CD14-positive monocyte (primary cell): ENCODE measurements at regions not wholly inside any gene's neighbourhood (a gene's known extent, or its start where the extent isn't known, plus 50 kb on each side); places are given as distances from the start of the nearest gene placed in this dataset.
"Not testable (repeated sequence)": the region's sequence is repeated elsewhere in the genome, so short reads cannot be mapped to it uniquely, and the experiment has no call there.

Experiments used
- DNase-seq, 3 donors: peaks; one replicate each; pipeline ENCODE4 v3.0.0-alpha.2; 2011 to 2022
- H2AFZ ChIP-seq: 2 replicates; pipeline ENCODE4 v1.6.0; 2012; ENCODE audit warnings: mild to moderate bottlenecking, low read depth, low read length, inconsistent platforms; ENCODE audit not compliant: insufficient read depth, poor library complexity, severe bottlenecking
- H3K27ac ChIP-seq, 2 donors: 1 replicate in 1 of 2; 2 replicates in 1 of 2; pipeline ENCODE4 v1.5.1; 2012 to 2013; ENCODE audit warnings: low read length in 2 of 2, control low read depth in 1 of 2, inconsistent platforms in 1 of 2, low read depth in 1 of 2, mild to moderate bottlenecking in 1 of 2
- H3K27me3 ChIP-seq, 2 donors: one replicate each; pipeline versions ENCODE4 v1.6.0 to v1.6.1; 2011 to 2013; ENCODE audit warnings: low read length in 2 of 2; ENCODE audit not compliant: control insufficient read depth in 2 of 2, insufficient read depth in 2 of 2
- H3K36me3 ChIP-seq, 2 donors: replicated peaks in 1 of 2; 1 replicate in 1 of 2; 2 replicates in 1 of 2; pipeline versions ENCODE4 v1.5.1 to v1.6.1; 2012 to 2013; ENCODE audit warnings: low read length in 2 of 2, control low read depth in 1 of 2, inconsistent platforms in 1 of 2, mild to moderate bottlenecking in 1 of 2; ENCODE audit not compliant: insufficient read depth in 2 of 2, control insufficient read depth in 1 of 2
- H3K4me1 ChIP-seq, 2 donors: 1 replicate in 1 of 2; 2 replicates in 1 of 2; pipeline versions ENCODE4 v1.5.1 to v1.6.1; 2012 to 2013; ENCODE audit warnings: low read length in 2 of 2, control low read depth in 1 of 2, inconsistent platforms in 1 of 2, mild to moderate bottlenecking in 1 of 2, moderate library complexity in 1 of 2; ENCODE audit not compliant: insufficient read depth in 2 of 2, control insufficient read depth in 1 of 2
- H3K4me2 ChIP-seq: replicated peaks from 2 replicates; pipeline ENCODE3; 2012; ENCODE audit warnings: low read length, moderate library complexity, mild to moderate bottlenecking; ENCODE audit not compliant: poor library complexity, severe bottlenecking; ENCODE audit errors: extremely low read depth
- H3K4me3 ChIP-seq, 3 experiments: fragments of 200-600 bp in 1 of 3; sonication (generic) in 1 of 3; replicated peaks in 1 of 3; 1 replicate in 2 of 3; 2 replicates in 1 of 3; pipeline ENCODE4 v1.5.1; 2011 to 2013; ENCODE audit warnings: low read length in 3 of 3, mild to moderate bottlenecking in 3 of 3, control low read depth in 2 of 3, low read depth in 2 of 3, inconsistent platforms in 1 of 3, moderate library complexity in 1 of 3
- H3K79me2 ChIP-seq: 2 replicates; pipeline ENCODE4 v1.6.0; 2012; ENCODE audit warnings: mild to moderate bottlenecking, control low read depth, inconsistent platforms, low read length, moderate library complexity; ENCODE audit not compliant: insufficient read depth
- H3K9ac ChIP-seq: 2 replicates; pipeline ENCODE4 v1.6.0; 2017; ENCODE audit warnings: low read length, mild to moderate bottlenecking; ENCODE audit not compliant: insufficient read depth, poor library complexity, severe bottlenecking
- H3K9me3 ChIP-seq, 2 donors: replicated peaks in 1 of 2; 1 replicate in 1 of 2; 2 replicates in 1 of 2; pipeline versions ENCODE4 v1.5.1 to v1.6.1; 2012 to 2013; ENCODE audit warnings: low read length in 2 of 2, control low read depth in 1 of 2; ENCODE audit not compliant: control insufficient read depth in 1 of 2, insufficient read depth in 1 of 2
- H4K20me1 ChIP-seq: 2 replicates; pipeline ENCODE4 v1.6.0; 2012; ENCODE audit warnings: mild to moderate bottlenecking, low read length, control low read depth, moderate library complexity; ENCODE audit not compliant: insufficient read depth
- H3K27ac Mint-ChIP-seq, 7 donors: one replicate each; pipeline ENCODE4 v1.8.0; 2020; ENCODE audit warnings: mild to moderate bottlenecking in 7 of 7, mixed read lengths in 7 of 7, moderate library complexity in 6 of 7, inconsistent platforms in 2 of 7
- H3K27me3 Mint-ChIP-seq, 3 donors: one replicate each; pipeline ENCODE4 v1.8.0; 2021 to 2022; ENCODE audit warnings: low read depth in 3 of 3, mild to moderate bottlenecking in 3 of 3, mixed read lengths in 3 of 3, moderate library complexity in 3 of 3, inconsistent platforms in 1 of 3
- H3K36me3 Mint-ChIP-seq, 2 donors: one replicate each; pipeline ENCODE4 v1.8.0; 2020; ENCODE audit warnings: mixed read lengths in 2 of 2, inconsistent platforms in 1 of 2, mild to moderate bottlenecking in 1 of 2
- H3K4me1 Mint-ChIP-seq: one replicate; pipeline ENCODE4 v1.8.0; 2020; ENCODE audit warnings: mild to moderate bottlenecking, mixed read lengths
- H3K4me3 Mint-ChIP-seq, 2 donors: one replicate each; pipeline ENCODE4 v1.8.0; 2020; ENCODE audit warnings: mild to moderate bottlenecking in 2 of 2, mixed read lengths in 2 of 2, moderate library complexity in 1 of 2
- H3K9me3 Mint-ChIP-seq, 7 donors: one replicate each; pipeline ENCODE4 v1.8.0; 2020 to 2022; ENCODE audit warnings: mixed read lengths in 7 of 7, mild to moderate bottlenecking in 6 of 7, moderate library complexity in 6 of 7, inconsistent platforms in 2 of 7
- WGBS: methylation state at CpG from one replicate; pipeline ENCODE4 v1.1.5; 2013; ENCODE audit warnings: missing lambda C conversion rate; ENCODE audit not compliant: insufficient coverage; 5-methylcytosine and 5-hydroxymethylcytosine counted together
- intact Hi-C, 2 donors: fragments of 100-400 bp; cut with micrococcal nuclease; formaldehyde crosslinking; loops; one replicate each; pipeline versions ENCODE4 v1.15.0 to v1.15.1; 2023

- H3K27ac Mint-ChIP-seq, H4K20me1 ChIP-seq, H3K9me3 ChIP-seq, H3K79me2 ChIP-seq, DNase-seq, H3K36me3 Mint-ChIP-seq, H3K27me3 Mint-ChIP-seq, H3K9ac ChIP-seq, H3K4me3 ChIP-seq, intact Hi-C loops, H3K4me1 ChIP-seq, H3K27ac ChIP-seq, H2AFZ ChIP-seq, H3K27me3 ChIP-seq, H3K4me1 Mint-ChIP-seq, H3K4me2 ChIP-seq, H3K4me3 Mint-ChIP-seq, H3K9me3 Mint-ChIP-seq, H3K36me3 ChIP-seq: not testable (repeated sequence)
- no CpG with 5 or more reads among the region's 18 CpGs for WGBS
Observed at GRCh38 chrX:10469-11458, 270.4 kb upstream of the PLCXD1 start.

DNA sequence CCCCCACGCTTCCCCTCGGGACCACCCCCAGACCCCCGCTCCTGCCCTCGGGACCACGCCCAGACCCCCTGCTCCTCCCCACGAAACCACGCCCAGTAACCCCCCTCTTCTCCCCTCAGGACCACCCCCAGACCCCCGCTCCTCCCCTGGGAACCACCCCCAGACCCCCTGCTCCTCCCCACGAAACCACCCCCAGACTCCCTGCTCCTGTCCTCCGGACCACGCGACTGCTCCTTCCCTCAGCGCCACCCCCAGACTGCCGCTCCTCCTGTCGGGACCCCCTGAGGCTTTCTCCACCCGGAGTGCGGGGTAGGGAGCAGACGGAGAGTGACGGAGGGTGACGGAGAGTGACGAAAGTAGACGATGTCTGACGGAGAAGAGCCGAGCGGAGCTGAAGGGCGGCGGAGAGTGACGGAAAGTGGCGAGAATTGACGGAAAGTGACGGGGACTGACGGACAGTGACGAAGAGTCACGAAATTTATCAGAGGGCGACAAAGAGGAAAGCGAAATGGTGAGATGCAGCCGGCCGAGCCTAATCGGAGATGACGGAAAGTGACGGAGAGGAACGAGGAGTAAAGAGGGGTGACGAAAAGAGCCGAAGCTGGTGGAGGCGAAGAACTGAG is 267.2 kb upstream of the PLCXD1 start:
- H2AFZ ChIP-seq, H3K9ac ChIP-seq, H3K4me2 ChIP-seq, H3K4me1 ChIP-seq, H3K27me3 Mint-ChIP-seq, H3K4me3 ChIP-seq, H3K27ac ChIP-seq, H3K79me2 ChIP-seq, H3K4me1 Mint-ChIP-seq, H3K4me3 Mint-ChIP-seq, H3K36me3 ChIP-seq, H3K27me3 ChIP-seq, H4K20me1 ChIP-seq, H3K36me3 Mint-ChIP-seq, DNase-seq, H3K9me3 ChIP-seq, intact Hi-C loops, H3K9me3 Mint-ChIP-seq, H3K27ac Mint-ChIP-seq: not testable (repeated sequence)
- WGBS, result no CpG with 5 or more reads among the region's 45 CpGs

DNA sequence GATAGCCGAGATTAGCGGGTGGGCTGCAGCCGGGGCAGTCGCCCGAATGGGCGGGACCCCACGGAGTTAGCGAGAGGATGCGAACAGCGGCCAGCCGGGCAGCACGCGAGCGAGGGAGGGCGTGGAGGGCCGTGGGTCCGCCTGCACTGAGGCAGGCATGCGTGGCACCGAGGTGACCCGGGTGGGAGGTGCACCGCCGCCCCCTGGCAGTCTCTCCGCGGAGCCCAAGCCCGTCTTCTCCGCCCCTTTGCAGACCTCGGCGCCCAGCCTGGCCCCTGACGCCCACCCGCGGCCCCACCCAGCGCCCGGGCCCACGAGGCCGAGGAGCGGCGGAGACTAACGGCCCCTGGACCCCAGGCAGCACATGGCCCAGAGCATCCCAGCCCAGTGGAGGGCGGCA is 266.7 kb upstream of the PLCXD1 start:
- H3K9me3 ChIP-seq, H3K9ac ChIP-seq, H3K9me3 Mint-ChIP-seq, intact Hi-C loops, H3K4me3 ChIP-seq, H3K27ac ChIP-seq, H3K4me1 Mint-ChIP-seq, H3K27me3 ChIP-seq, H3K4me3 Mint-ChIP-seq, H3K36me3 ChIP-seq, H3K36me3 Mint-ChIP-seq, H2AFZ ChIP-seq, DNase-seq, H4K20me1 ChIP-seq, H3K4me2 ChIP-seq, H3K27me3 Mint-ChIP-seq, H3K79me2 ChIP-seq, H3K4me1 ChIP-seq, H3K27ac Mint-ChIP-seq: not testable (repeated sequence)
- 63% methylated on average over 8 of the region's 39 CpGs for WGBS

DNA sequence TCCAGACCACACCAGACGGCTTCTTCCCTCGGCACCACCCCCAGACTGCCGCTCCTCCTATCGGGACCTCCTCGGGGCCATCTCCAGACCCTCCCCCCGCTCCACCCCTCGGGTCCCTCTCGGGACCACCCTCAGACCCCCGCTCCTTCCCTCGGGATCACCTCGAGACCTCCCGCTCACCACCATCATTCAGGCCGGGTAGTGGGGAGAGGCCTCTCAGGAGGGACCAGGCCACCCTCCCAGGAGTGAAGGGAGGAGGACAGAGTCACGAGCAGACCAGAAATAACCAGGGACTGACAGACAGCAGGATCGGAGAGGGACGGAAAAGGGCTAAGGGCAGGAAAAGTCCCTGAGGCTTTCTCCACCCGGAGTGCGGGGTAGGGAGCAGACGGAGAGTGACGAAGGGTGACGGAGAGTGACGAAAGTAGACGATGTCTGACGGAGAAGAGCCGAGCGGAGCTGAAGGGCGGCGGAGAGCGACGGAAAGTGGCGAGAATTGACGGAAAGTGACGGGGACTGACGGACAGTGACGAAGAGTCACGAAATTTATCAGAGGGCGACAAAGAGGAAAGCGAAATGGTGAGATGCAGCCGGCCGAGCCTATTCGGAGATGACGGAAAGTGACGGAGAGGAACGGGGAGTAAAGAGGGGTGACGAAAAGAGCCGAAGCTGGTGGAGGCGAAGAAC is 262.3 kb upstream of the PLCXD1 start:
- H3K79me2 ChIP-seq, H3K4me3 Mint-ChIP-seq, H3K9me3 Mint-ChIP-seq, H3K36me3 ChIP-seq, H3K9ac ChIP-seq, H3K27me3 ChIP-seq, H3K27ac Mint-ChIP-seq, H2AFZ ChIP-seq, H3K27ac ChIP-seq, H3K4me2 ChIP-seq, H3K36me3 Mint-ChIP-seq, intact Hi-C loops, H3K9me3 ChIP-seq, H4K20me1 ChIP-seq, H3K4me3 ChIP-seq, DNase-seq, H3K4me1 ChIP-seq, H3K4me1 Mint-ChIP-seq: not testable (repeated sequence)
- no CpG with 5 or more reads among the region's 47 CpGs for WGBS
- H3K27me3 Mint-ChIP-seq, result peaks cover 0 to 10% (median 7%) of the 10 kb centered on the region in 3 donors
